Endothelial cell of umbilical vein (primary cell): ENCODE measurements at regions not wholly inside any gene's neighbourhood (a gene's known extent, or its start where the extent isn't known, plus 50 kb on each side); places are given as distances from the start of the nearest gene placed in this dataset.

Experiments
- BruUV-seq: library from RNA; stranded (reverse); fragments of 400-500 nt; replicated peaks from 2 replicates; lab custom pipeline; 2021; lab: Mats Ljungman, UMichigan
- CTCF ChIA-PET: fragments of 300-600, 350-600 bp; sonication (Branson Sonifier 250); formaldehyde crosslinking; loops from one replicate; lab custom pipeline; 2021; ENCODE audit warnings: antibody characterized with exemption, inconsistent platforms; lab: Charles Lee
- POLR2A ChIA-PET: fragments of 300-600, 350-600 bp; sonication (Branson Sonifier 250); formaldehyde crosslinking; loops from one replicate; lab custom pipeline; 2021; ENCODE audit warnings: antibody characterized with exemption, inconsistent platforms; lab: Charles Lee
- DNase-seq: peaks from one replicate; pipeline ENCODE4 v3.0.0-alpha.2; 2011; ENCODE audit warnings: low read depth, low spot score
- FAIRE-seq: peaks from 2 replicates; lab custom pipeline; 2011; peaks lifted over from hg19 to GRCh38; lab: Jason Lieb, UNC
- H2AFZ ChIP-seq: 2 replicates; pipeline ENCODE4 v1.6.0; 2012; ENCODE audit warnings: low read depth, low read length, control low read depth, inconsistent platforms
- H3K27ac ChIP-seq: 2 replicates; pipeline ENCODE4 v1.5.1; 2011; ENCODE audit warnings: low read depth, mild to moderate bottlenecking, control low read depth, low read length, moderate library complexity; ENCODE audit not compliant: insufficient read depth
- H3K27me3 ChIP-seq, 2 experiments: 2 replicates each; pipeline versions ENCODE4 v1.6.0 to v1.6.1; 2011; ENCODE audit warnings: low read length in 2 of 2, mixed read lengths in 1 of 2; ENCODE audit not compliant: control insufficient read depth in 2 of 2, insufficient read depth in 2 of 2
- H3K36me3 ChIP-seq, 2 experiments: 2 replicates in 1 of 2; 3 replicates in 1 of 2; pipeline ENCODE4 v1.5.1; 2011; ENCODE audit warnings: low read length in 2 of 2, mild to moderate bottlenecking in 1 of 2, moderate library complexity in 1 of 2; ENCODE audit not compliant: control insufficient read depth in 2 of 2, insufficient read depth in 2 of 2; ENCODE audit errors: extremely low read depth in 1 of 2
- H3K4me1 ChIP-seq: 3 replicates; pipeline ENCODE4 v1.5.1; 2011; ENCODE audit warnings: mild to moderate bottlenecking, low read length; ENCODE audit not compliant: control insufficient read depth, insufficient read depth; ENCODE audit errors: extremely low read depth
- H3K4me2 ChIP-seq: 2 replicates; pipeline ENCODE4 v1.6.1; 2011; ENCODE audit warnings: low read length, control low read depth, mixed read lengths; ENCODE audit not compliant: insufficient read depth
- H3K4me3 ChIP-seq, 3 experiments: fragments of 200-600 bp in 1 of 3; sonication (generic), shearing (Covaris generic) in 1 of 3; replicated peaks in 1 of 3; 2 replicates each; pipeline ENCODE4 v1.5.1; 2011 to 2016; ENCODE audit warnings: control low read depth in 3 of 3, low read length in 3 of 3, mild to moderate bottlenecking in 2 of 3, inconsistent platforms in 1 of 3, low read depth in 1 of 3, moderate library complexity in 1 of 3; ENCODE audit not compliant: insufficient read depth in 1 of 3
- H3K79me2 ChIP-seq: 2 replicates; pipeline ENCODE4 v1.6.0; 2012; ENCODE audit warnings: low read length, inconsistent platforms; ENCODE audit not compliant: control insufficient read depth, insufficient read depth
- H3K9ac ChIP-seq: replicated peaks from 2 replicates; pipeline ENCODE3; 2011; ENCODE audit warnings: low read length, control low read depth; ENCODE audit not compliant: insufficient read depth; ENCODE audit errors: extremely low read depth
- H3K9me1 ChIP-seq: replicated peaks from 3 replicates; pipeline ENCODE4 v1.6.0; 2011; ENCODE audit warnings: mild to moderate bottlenecking, low read length; ENCODE audit not compliant: control insufficient read depth, insufficient read depth; ENCODE audit errors: extremely low read depth
- H3K9me3 ChIP-seq: replicated peaks from 2 replicates; pipeline ENCODE4 v1.5.1; 2012; ENCODE audit warnings: low read length, inconsistent platforms; ENCODE audit not compliant: control insufficient read depth, insufficient read depth
- H4K20me1 ChIP-seq: replicated peaks from 2 replicates; pipeline ENCODE3; 2011; ENCODE audit warnings: mild to moderate bottlenecking, low read length; ENCODE audit not compliant: control insufficient read depth, insufficient read depth; ENCODE audit errors: extremely low read depth
- CTCF ChIP-seq, 2 donors: IDR thresholded peaks; 1 replicate in 1 of 2; 2 replicates in 1 of 2; pipeline ENCODE4 v1.5.1; 2011; ENCODE audit warnings: low read length in 2 of 2, mild to moderate bottlenecking in 2 of 2, moderate library complexity in 2 of 2, control low read depth in 1 of 2, inconsistent platforms in 1 of 2, low read depth in 1 of 2; ENCODE audit not compliant: insufficient read depth in 1 of 2; ENCODE audit errors: extremely low read depth in 1 of 2
- EZH2 ChIP-seq: IDR thresholded peaks from 2 replicates; pipeline ENCODE4 v1.6.1; 2012; ENCODE audit warnings: borderline replicate concordance, low read depth, mild to moderate bottlenecking, moderate library complexity, low read length, inconsistent platforms; ENCODE audit not compliant: severe bottlenecking
- FOS ChIP-seq: IDR thresholded peaks from 2 replicates; pipeline ENCODE4 v1.6.1; 2011; ENCODE audit warnings: mild to moderate bottlenecking, low read length, moderate library complexity, borderline replicate concordance; ENCODE audit not compliant: insufficient read depth
- GATA2 ChIP-seq: IDR thresholded peaks from 2 replicates; pipeline ENCODE4 v1.7.0; 2011; ENCODE audit warnings: low read depth, mild to moderate bottlenecking, moderate library complexity, mixed read lengths, low read length; ENCODE audit not compliant: insufficient read length, insufficient read depth
- JUN ChIP-seq: IDR thresholded peaks from 2 replicates; pipeline ENCODE4 v1.6.1; 2011; ENCODE audit warnings: borderline replicate concordance, low read depth; ENCODE audit not compliant: insufficient read length, insufficient read depth
- MYC ChIP-seq: IDR thresholded peaks from one replicate; pipeline ENCODE4 v1.6.1; 2011; ENCODE audit warnings: mild to moderate bottlenecking, low read depth, low read length
- POLR2A ChIP-seq: IDR thresholded peaks from 2 replicates; pipeline ENCODE4 v1.6.1; 2012; ENCODE audit warnings: low read depth, mild to moderate bottlenecking, control low read depth, low read length
- POLR2AphosphoS5 ChIP-seq: IDR thresholded peaks from 2 replicates; pipeline ENCODE4 v1.6.1; 2012; ENCODE audit warnings: low read depth, mild to moderate bottlenecking, control low read depth, low read length, moderate library complexity; ENCODE audit not compliant: insufficient read depth
- dilution Hi-C: fragments of 300-500 bp; cut with MboI; formaldehyde crosslinking; loops from one replicate; pipeline ENCODE4 v1.15.0; 2019; ENCODE audit warnings: low sequenced_read_pairs; ENCODE audit not compliant: extremely low pct_ligation_motif_present
- intact Hi-C: fragments of 100-400 bp; cut with micrococcal nuclease; formaldehyde crosslinking; loops from one replicate; pipeline ENCODE4 v1.10.0; 2022

- TF ChIP-seq EZH2 (no peak), GATA2 (no peak), POLR2AphosphoS5 (no peak), FOS (peak; percentile 62), POLR2A (no peak), JUN (peak; percentile 31), MYC (no peak), CTCF (IDR thresholded peaks at IDR 0.05; ENCODE audit: extremely low read depth in 1 of 2, insufficient read depth in 1 of 2, low read depth in 1 of 2, low read length in 2 of 2) (no peak)
- Histone ChIP-seq H3K27ac (no peak overlapping the region), H3K4me2 (no peak overlapping the region), H3K27me3 (no peaks in the 10 kb centered on the region), H3K36me3 (no peaks in the 10 kb centered on the region), H3K4me3 (no peak overlapping the region), H3K4me1 (no peaks in the 10 kb centered on the region), H3K9me1 (no peaks in the 10 kb centered on the region), H4K20me1 (no peaks in the 10 kb centered on the region), H3K79me2 (no peaks in the 10 kb centered on the region), H2AFZ (peak overlapping the region; percentile 24), H3K9me3 (no peaks in the 10 kb centered on the region), H3K9ac (no peak overlapping the region)
- peak; percentile 48 for FAIRE-seq
- intact Hi-C loops (loop anchor here (10.0 kb wide), 1 partner anchor 576 kb away; no protein-coding TSS in a partner anchor), dilution Hi-C loops (no loop called here)
- DNase-seq, result peak; percentile 12
- POLR2A ChIA-PET, result no interaction called here
- CTCF ChIA-PET, result no interaction called here
- BruUV-seq, result no TSS peak
Measured at GRCh38 chr10:88110355-88110754, 246.9 kb downstream of the PTEN start.
